ENCODE measurements at regions not wholly inside any gene's neighbourhood (a gene's known extent, or its start where the extent isn't known, plus 50 kb on each side); places are given as distances from the start of the nearest gene placed in this dataset.

- no peak for TF ChIP-seq CTCF (IDR thresholded peaks at IDR 0.05; ENCODE audit: unreplicated experiment)
- Mint-ChIP-seq H3K36me3 (ENCODE audit: insufficient read depth) (no peaks in the 10 kb centered on the region), H3K27ac (no peak overlapping the region), H3K9me3 (ENCODE audit: low read depth) (peaks cover 3% of the 10 kb centered on the region), H3K4me1 (ENCODE audit: low read depth) (peaks cover 7% of the 10 kb centered on the region), H3K4me3 (ENCODE audit: low read depth) (no peak overlapping the region), H3K27me3 (no peaks in the 10 kb centered on the region)
- DNase-seq (ENCODE audit: low spot score, unreplicated experiment): no peak
Observed at GRCh38 chr1:189350983-189351616, 1126.6 kb downstream of the BRINP3 start.

GRCh38 chr1:189351960-189352359 lies 1125.7 kb downstream of the BRINP3 start:
- Mint-ChIP-seq H3K4me1 (ENCODE audit: low read depth) (peaks cover 11% of the 10 kb centered on the region), H3K27ac (no peak overlapping the region), H3K9me3 (ENCODE audit: low read depth) (peaks cover 3% of the 10 kb centered on the region), H3K36me3 (ENCODE audit: insufficient read depth) (no peaks in the 10 kb centered on the region), H3K4me3 (ENCODE audit: low read depth) (no peak overlapping the region), H3K27me3 (no peaks in the 10 kb centered on the region)
- no peak for DNase-seq (ENCODE audit: low spot score, unreplicated experiment)
- no peak for TF ChIP-seq CTCF (IDR thresholded peaks at IDR 0.05; ENCODE audit: unreplicated experiment)

- DNase-seq (ENCODE audit: low spot score, unreplicated experiment): no peak
- TF ChIP-seq CTCF (IDR thresholded peaks at IDR 0.05; ENCODE audit: unreplicated experiment): no peak
- Mint-ChIP-seq H3K27me3 (no peaks in the 10 kb centered on the region), H3K36me3 (ENCODE audit: insufficient read depth) (no peaks in the 10 kb centered on the region), H3K27ac (no peak overlapping the region), H3K4me3 (ENCODE audit: low read depth) (no peak overlapping the region), H3K9me3 (ENCODE audit: low read depth) (peaks cover 3% of the 10 kb centered on the region), H3K4me1 (ENCODE audit: low read depth) (peaks cover 12% of the 10 kb centered on the region)
Observed at GRCh38 chr1:189356206-189356605, 1121.5 kb downstream of the BRINP3 start.

GRCh38 chr1:189357317-189357716 lies 1120.3 kb downstream of the BRINP3 start:
- Mint-ChIP-seq H3K4me3 (ENCODE audit: low read depth) (no peak overlapping the region), H3K36me3 (ENCODE audit: insufficient read depth) (no peaks in the 10 kb centered on the region), H3K27ac (no peak overlapping the region), H3K9me3 (ENCODE audit: low read depth) (peaks cover 3% of the 10 kb centered on the region), H3K4me1 (ENCODE audit: low read depth) (peaks cover 17% of the 10 kb centered on the region), H3K27me3 (no peaks in the 10 kb centered on the region)
- TF ChIP-seq CTCF (IDR thresholded peaks at IDR 0.05; ENCODE audit: unreplicated experiment): no peak
- no peak for DNase-seq (ENCODE audit: low spot score, unreplicated experiment)

GRCh38 chr1:189369612-189370011 lies 1108.1 kb downstream of the BRINP3 start:
- DNase-seq (ENCODE audit: low spot score, unreplicated experiment): no peak
- no peak overlapping the region for H3K4me3 Mint-ChIP-seq (ENCODE audit: low read depth)
- no peak for TF ChIP-seq CTCF (IDR thresholded peaks at IDR 0.05; ENCODE audit: unreplicated experiment)
- no peak overlapping the region for H3K27ac Mint-ChIP-seq
- H3K36me3 Mint-ChIP-seq (ENCODE audit: insufficient read depth): no peaks in the 10 kb centered on the region
- H3K27me3 Mint-ChIP-seq: no peaks in the 10 kb centered on the region
- peaks cover 6% of the 10 kb centered on the region for H3K4me1 Mint-ChIP-seq (ENCODE audit: low read depth)
- H3K9me3 Mint-ChIP-seq (ENCODE audit: low read depth): peaks cover 3% of the 10 kb centered on the region

All from progenitor cell of endocrine pancreas (in vitro differentiated cells).